Type B pancreatic cell (in vitro differentiated cells): ENCODE measurements at regions not wholly inside any gene's neighbourhood (a gene's known extent, or its start where the extent isn't known, plus 50 kb on each side); places are given as distances from the start of the nearest gene placed in this dataset.
A peak's percentile ranks its signal among the peaks of the same experiment; 100 is the strongest.

Source experiments
- DNase-seq: peaks from one replicate; pipeline ENCODE4 v3.0.0; 2021; ENCODE audit warnings: mixed read lengths; ENCODE audit not compliant: unreplicated experiment; ENCODE audit errors: extremely low spot score
- H3K27ac Mint-ChIP-seq: 2 replicates; pipeline ENCODE4 v1.8.0; 2021; ENCODE audit warnings: mild to moderate bottlenecking, mixed read lengths
- H3K27me3 Mint-ChIP-seq: 2 replicates; pipeline ENCODE4 v1.8.0; 2021; ENCODE audit warnings: mixed read lengths
- H3K36me3 Mint-ChIP-seq: 2 replicates; pipeline ENCODE4 v1.8.0; 2021; ENCODE audit warnings: mixed read lengths
- H3K4me1 Mint-ChIP-seq: one replicate; pipeline ENCODE4 v1.8.0; 2021; ENCODE audit warnings: mixed read lengths; ENCODE audit not compliant: unreplicated experiment
- H3K4me3 Mint-ChIP-seq: 2 replicates; pipeline ENCODE4 v1.8.0; 2021; ENCODE audit warnings: mild to moderate bottlenecking, mixed read lengths
- H3K9me3 Mint-ChIP-seq: 2 replicates; pipeline ENCODE4 v1.8.0; 2021; ENCODE audit warnings: mixed read lengths
- CTCF ChIP-seq: fragments of 200-600 bp; sonication (generic); conservative IDR thresholded peaks from 2 replicates; pipeline ENCODE4 v1.5.0; 2021; ENCODE audit warnings: antibody characterized with exemption, mild to moderate bottlenecking

- no peaks in the 10 kb centered on the region for H3K36me3 Mint-ChIP-seq
- H3K9me3 Mint-ChIP-seq: no peaks in the 10 kb centered on the region
- TF ChIP-seq CTCF: no peak
- peak overlapping the region; percentile 35 for H3K4me3 Mint-ChIP-seq
- no peak for DNase-seq
- H3K27ac Mint-ChIP-seq: peak overlapping the region; percentile 77
- H3K27me3 Mint-ChIP-seq: no peaks in the 10 kb centered on the region
- no peaks in the 10 kb centered on the region for H3K4me1 Mint-ChIP-seq
These were observed 112.2 kb upstream of the GRIK2 start for GRCh38 chr6:101281266-101281665.

- H3K27me3 Mint-ChIP-seq: no peaks in the 10 kb centered on the region
- H3K4me1 Mint-ChIP-seq: no peaks in the 10 kb centered on the region
- no peak for TF ChIP-seq CTCF
- H3K36me3 Mint-ChIP-seq: no peaks in the 10 kb centered on the region
- H3K4me3 Mint-ChIP-seq: no peak overlapping the region
- H3K9me3 Mint-ChIP-seq: no peaks in the 10 kb centered on the region
- no peak for DNase-seq
- H3K27ac Mint-ChIP-seq: no peak overlapping the region
These were observed 109.4 kb upstream of the GRIK2 start for GRCh38 chr6:101284131-101284530.

- no peak for DNase-seq
- Mint-ChIP-seq H3K27me3 (no peaks in the 10 kb centered on the region), H3K4me3 (no peak overlapping the region), H3K4me1 (peaks cover 7% of the 10 kb centered on the region), H3K9me3 (peaks cover 4% of the 10 kb centered on the region), H3K27ac (no peak overlapping the region), H3K36me3 (no peaks in the 10 kb centered on the region)
- no peak for TF ChIP-seq CTCF
These were observed 107.4 kb upstream of the GRIK2 start for GRCh38 chr6:101286146-101286545.

GRCh38 chr6:101290346-101290745, 103.2 kb upstream of the GRIK2 start:
- Mint-ChIP-seq H3K4me1 (peaks cover 7% of the 10 kb centered on the region), H3K9me3 (peaks cover 11% of the 10 kb centered on the region), H3K4me3 (no peak overlapping the region), H3K27me3 (no peaks in the 10 kb centered on the region), H3K27ac (no peak overlapping the region), H3K36me3 (no peaks in the 10 kb centered on the region)
- DNase-seq: no peak
- TF ChIP-seq CTCF: no peak

- Mint-ChIP-seq H3K9me3 (peaks cover 11% of the 10 kb centered on the region), H3K27me3 (no peaks in the 10 kb centered on the region), H3K36me3 (no peaks in the 10 kb centered on the region), H3K4me3 (no peak overlapping the region), H3K27ac (no peak overlapping the region), H3K4me1 (peaks cover 7% of the 10 kb centered on the region)
- no peak for TF ChIP-seq CTCF
- DNase-seq: no peak
These were observed 99.4 kb upstream of the GRIK2 start for GRCh38 chr6:101294051-101294638.

GRCh38 chr6:101294676-101295075, 98.8 kb upstream of the GRIK2 start:
- Mint-ChIP-seq H3K27me3 (no peaks in the 10 kb centered on the region), H3K9me3 (peaks cover 11% of the 10 kb centered on the region), H3K4me3 (no peak overlapping the region), H3K4me1 (peaks cover 7% of the 10 kb centered on the region), H3K27ac (no peak overlapping the region), H3K36me3 (no peaks in the 10 kb centered on the region)
- TF ChIP-seq CTCF: no peak
- no peak for DNase-seq
